HG02610 (cell line): ENCODE measurements at regions not wholly inside any gene's neighbourhood (a gene's known extent, or its start where the extent isn't known, plus 50 kb on each side); places are given as distances from the start of the nearest gene placed in this dataset.

Experiments
- ATAC-seq: cut with Tn5 transposase; IDR thresholded peaks from one replicate; pipeline ENCODE4 v1.9.1; 2021; ENCODE audit warnings: mild to moderate bottlenecking, moderate library complexity; ENCODE audit not compliant: unreplicated experiment

DNA sequence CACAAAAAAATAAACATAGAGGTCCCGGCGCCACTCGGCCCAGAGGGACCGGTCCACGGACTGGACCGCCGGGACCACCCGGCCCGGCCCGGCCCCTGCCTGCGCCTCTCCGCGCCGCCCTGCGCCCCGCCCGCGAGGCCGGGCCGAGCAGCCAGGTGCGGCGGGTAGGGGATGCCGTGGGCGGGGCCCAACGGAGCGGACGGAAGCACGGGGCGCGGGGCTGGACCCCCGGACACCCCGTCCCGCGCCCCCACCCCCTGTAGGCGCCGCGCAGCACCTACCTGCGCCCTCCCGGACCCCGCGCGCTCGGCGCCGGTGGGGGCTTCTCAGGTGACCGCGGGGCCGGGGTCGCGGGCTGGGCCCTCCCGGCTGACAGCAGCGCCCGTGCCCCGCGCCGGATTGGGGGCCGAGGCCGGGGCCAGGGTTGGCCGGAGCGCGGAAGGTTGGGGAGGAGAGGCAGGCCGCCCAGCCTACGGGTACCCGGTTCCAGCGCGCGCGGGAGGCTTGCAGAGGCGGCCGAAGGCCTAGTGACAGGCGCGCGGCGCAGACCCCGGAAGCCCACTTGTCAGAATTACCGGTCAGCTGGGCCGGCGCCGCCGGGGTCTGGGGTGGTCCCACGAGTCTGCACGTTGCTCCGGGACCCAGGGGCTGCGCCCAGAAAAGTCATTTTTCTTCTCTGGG is 351.9 kb upstream of the CAMK1G start:
- no peak for ATAC-seq

DNA sequence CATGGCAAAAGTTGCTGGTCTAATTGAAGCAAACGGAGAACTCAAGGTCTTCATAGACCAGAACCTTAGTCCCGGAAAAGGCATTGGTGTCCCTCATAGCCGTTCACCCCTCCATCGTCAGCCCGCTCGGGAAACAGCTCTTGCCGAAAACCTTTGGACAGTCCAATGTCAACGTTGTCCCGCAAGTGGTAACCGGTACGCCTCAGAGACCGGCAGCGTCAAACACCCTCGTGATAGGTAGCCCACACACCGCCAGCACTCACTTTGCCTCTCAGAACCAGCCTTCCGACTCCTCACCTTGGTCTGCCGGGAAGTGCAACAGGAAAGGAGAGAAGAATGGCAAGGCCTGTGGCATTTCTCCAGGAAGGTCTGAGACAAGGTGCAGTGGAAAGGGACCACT is 351.3 kb upstream of the CAMK1G start:
- ATAC-seq: no peak

DNA sequence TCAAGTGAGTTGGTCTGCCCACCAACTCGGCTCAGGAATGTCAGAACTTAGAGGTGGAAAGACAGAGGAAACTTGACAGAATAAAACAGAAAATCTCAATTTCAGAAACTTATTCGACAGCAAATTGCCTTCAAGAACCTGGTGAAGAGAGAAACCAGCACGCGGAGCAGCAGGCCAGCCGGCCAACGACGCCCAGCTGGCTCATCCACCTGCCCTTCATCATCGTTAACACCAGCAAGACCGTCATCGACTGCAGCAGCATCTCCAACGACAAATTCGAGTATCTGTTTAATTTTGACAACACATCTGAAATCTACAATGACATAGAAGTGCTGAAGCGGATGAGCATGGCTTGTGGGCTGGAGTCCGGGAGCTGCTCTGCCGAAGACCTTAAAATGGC is 350.8 kb upstream of the CAMK1G start:
- no peak for ATAC-seq

DNA sequence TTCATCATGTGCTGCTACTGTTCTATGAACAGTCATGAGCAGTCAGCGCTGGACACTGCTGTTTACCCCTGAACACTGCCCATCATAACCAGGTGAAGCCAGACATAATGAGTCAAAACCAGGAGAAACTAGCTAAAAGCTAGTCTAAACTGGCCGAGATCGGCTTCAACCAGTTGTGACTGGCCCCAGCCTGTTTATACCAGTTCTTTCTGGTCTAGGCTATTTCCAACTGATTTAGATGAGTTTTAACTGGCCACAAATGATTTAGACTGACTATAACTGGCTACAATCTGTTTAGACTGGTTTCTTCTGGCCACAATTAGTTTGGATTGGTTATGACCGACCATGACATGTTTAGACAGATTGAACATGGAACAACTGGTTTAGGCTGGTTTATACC is 348.3 kb upstream of the CAMK1G start:
- no peak for ATAC-seq

DNA sequence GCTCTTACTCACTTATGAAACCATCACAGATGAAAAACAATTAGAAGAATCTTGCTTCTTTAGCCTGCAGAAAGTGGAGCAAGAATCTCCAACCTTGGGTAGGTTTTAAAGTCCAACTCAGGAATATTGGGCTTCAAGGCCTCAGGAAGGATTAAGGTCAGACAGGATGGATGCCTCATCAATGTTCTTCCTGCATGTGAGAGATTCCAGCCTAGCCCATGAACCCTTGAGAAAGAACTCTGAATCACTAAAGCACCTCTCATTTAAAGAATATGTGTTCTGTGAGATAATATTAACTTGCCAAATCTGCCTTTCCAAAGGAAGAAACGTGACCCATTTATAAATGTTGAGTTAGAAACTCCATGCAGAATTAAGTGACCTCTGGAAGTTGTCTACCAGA is 345.2 kb upstream of the CAMK1G start:
- no peak for ATAC-seq

DNA sequence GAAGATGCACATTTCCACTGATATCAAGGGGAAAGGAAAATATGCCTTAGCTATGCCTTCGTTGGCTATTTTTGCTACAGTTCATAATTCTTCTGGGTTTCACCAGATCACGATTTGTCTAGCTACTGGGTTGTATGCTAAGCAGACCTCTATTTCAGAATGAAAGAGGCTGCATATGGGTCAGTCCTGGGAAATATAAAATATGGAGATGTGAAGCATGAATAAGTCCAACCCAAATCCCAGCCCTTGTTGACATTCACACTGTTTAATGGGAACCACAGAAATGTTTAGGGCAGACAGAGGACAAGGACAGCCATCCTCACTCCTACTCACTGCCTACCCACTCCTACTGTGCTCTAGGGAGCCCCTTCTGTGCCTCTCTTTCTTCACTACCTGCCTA is 343.2 kb upstream of the CAMK1G start:
- no peak for ATAC-seq

DNA sequence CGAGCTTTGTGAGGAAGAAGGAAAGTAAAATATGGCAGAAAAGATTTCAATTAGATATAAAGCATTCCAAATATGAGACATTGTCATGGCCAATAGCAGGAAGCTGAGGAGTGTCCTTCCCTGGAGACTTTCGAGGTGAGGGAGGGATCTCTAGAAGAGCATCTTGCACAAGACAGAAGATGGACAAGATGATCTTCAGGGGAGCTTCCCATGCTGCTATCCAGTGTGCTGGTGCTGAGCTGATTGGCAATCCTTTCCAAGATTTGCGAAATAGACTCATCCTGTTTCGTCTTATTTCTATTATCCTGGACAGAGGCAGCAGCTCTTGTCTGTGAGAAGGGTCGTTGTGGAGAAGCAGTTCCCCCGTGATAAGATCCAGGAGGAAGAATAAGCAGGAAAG is 342.0 kb upstream of the CAMK1G start:
- no peak for ATAC-seq

DNA sequence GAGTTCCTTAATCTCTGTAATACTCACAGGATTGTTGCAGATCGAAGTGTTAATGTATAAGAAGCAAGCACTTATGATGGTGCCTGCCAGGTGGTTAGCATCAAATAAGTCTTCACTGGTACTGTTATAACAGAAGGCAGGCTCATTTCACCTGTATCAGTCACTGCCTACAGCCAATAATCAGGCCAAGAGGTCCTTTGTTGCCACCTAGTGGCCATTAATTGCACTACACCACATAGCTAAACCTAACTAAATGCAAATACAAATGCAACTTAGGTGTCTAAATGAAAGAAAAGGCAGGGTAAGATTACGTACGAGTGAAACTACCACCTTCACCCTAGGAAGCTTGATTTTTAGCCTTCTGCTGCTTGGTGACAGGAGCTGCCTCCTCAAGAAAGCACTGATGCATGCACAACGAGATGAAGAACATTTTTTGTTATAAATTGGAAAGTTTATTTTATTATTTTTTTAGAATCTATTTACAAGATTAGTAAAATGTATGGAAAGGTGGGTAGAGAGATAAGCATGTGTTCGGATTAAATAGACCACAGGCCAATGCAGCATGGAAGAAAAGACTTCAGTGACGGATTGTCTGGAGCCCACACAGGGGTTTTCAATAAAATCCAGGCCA is 334.8 kb upstream of the CAMK1G start:
- peak; percentile 76 for ATAC-seq

DNA sequence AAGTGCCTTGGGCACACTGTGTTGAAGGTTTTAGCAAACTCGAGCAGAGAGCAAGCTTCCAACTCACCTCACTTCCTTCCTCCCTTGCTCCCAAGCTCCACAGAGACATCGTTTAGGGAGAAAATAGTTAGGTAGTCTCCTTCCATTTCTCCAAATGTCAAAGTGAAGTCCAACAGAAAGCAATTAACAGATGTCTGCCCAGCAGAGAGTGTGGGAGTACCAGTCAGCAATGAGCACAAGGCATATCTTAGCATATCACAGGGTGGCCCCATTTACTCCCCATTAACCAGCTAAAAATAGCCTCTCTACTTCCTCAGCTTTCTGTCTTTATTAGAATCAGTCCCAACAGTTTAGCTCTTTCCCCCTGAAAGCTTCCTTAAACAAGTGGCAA is 334.2 kb upstream of the CAMK1G start:
- ATAC-seq: no peak

DNA sequence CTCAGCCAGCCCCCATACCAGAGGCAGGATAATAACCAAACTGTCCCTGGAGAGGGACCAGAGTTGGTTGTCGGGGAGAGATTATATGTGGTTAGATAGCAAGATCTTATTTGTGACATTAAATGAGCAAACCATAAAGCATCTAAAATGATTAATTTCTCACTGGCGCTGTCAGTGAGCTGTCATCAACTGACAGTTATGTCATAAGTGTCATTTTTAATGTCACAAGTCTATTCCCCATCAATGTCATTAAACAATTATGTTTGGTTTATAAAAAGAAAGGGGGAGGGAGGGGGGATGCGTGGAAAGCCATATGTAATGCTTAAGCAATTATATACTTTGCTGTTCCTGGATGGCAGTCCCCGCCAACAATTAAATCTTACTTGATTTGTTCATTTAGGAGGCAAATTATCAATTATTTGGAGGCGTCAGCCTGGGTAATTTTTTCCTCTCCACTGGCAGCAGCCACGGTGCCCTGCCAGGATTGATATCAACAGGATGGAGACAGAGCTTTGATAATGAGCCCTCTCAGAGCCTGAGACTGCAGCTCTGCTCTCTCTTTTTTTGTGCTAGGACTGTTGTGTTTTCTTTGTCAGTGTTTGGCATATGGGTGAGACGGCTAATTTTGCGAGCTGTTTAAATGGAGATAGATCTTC is 333.6 kb upstream of the CAMK1G start:
- ATAC-seq: no peak

DNA sequence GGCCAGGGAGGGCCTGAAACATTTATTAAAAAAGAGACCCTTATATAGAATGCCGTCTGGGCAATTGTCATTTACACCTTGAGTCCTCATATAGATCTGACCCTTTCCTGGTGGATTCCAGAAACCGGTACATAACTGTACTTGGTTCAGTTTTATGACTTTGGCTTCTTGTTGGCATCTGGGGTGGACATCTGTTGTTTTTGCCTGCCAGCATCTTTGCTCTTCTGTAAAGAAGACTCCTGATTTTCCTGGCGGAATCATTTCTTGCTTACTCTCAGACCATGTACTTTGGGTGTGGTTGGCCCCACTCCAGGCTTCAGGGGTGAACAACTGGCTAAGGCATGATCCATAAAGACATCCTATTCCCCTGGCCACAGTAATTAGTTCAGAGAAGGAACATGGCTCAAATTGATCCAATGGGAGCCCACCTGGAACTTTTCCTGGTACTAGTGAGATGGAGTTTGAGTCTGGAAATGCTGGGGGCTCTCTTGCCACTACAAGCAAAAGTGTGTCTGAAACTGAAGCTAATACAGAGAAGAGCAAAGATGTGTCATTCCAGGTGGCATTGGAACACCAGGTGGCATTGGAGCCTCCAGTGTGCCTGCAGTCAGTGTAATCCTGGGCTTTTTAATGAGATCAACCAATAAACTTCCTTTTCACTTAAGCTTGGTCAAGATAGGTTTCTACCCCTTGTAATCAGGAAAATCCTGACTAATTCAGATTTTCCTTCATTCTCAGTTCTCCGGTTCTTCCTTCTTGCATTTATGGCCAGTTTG is 332.5 kb upstream of the CAMK1G start:
- no peak for ATAC-seq

DNA sequence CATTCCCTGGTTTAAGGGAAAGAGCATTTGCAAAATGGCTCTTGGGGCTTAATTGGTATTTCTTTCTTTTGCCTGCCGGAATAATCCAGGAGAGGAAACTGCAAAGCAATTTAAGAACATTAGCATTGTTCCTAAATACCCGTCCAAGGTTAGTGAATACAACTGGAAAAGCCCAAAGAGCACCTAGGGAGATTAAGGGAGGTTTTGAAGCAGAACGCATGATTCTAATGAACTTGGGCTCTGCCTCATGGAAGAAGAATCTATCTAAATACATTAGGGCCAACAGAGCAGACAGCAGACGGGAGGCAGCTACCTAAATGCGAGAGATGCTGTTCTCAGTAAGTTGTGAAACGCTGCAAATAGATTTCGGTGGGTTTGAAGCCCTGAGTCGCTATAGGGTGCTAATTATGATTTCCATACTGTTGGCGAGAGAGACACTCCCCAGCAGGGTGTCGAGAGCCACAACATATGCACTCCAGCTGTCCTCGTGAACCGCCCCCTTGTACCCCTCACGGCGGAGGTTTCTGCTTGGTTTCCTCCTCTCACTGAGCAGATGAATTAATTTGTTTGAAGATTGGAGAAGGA is 326.7 kb upstream of the CAMK1G start:
- ATAC-seq: no peak

DNA sequence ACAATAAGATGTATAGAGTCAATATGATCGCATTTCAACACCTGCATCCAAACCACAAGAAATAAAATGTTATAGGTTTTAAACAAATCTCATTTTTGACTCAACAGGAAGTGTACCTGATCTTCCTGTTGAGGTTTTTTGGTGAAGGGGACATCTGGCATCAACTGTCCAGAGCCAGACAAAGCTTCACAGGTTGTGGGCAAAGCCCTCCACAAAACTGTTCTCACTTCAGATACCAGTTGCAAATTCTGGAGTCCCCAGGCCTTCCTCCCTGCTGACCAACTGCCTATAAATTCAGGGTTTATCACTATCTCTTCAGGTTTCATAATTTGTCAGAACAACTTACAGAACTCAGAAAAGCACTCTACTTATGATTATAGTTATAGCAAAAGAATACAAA is 326.1 kb upstream of the CAMK1G start:
- ATAC-seq: no peak

DNA sequence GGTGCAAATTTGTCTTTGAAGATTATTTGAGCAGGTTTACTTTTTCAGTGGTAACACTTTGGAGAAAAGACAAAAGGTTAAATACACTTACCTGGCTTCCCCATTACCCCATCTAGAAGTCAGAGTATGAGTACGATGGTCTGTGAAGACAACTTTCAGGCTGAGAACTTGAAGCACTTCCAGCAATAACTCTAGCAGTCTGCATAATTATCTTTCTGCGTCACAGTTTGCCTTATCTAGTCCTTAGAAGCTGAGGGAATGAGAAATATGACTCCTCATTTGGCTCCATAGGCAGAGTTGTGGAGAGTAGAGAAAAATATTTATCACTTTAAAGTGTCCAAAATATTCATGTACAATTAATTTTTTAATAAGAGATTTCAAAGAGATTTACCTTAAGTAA is 323.4 kb upstream of the CAMK1G start:
- no peak for ATAC-seq

DNA sequence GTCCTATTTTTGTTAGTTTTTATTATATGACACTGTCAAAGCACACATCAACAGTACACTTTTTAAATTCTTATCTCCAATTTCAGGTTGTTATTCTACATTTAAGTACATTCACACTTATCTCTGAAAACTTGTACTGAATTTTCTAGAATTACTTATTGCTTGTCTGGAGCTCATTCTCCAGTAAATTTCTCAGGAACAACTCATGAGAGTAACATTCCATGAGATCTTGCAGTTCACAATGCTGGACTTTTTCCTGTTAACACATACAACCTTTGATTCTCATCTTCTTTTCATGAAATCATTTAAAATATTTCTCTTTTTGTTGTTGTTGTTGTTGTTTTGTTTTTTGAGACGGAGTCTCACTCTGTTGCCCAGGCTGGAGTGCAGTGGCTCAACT is 320.9 kb upstream of the CAMK1G start:
- no peak for ATAC-seq

DNA sequence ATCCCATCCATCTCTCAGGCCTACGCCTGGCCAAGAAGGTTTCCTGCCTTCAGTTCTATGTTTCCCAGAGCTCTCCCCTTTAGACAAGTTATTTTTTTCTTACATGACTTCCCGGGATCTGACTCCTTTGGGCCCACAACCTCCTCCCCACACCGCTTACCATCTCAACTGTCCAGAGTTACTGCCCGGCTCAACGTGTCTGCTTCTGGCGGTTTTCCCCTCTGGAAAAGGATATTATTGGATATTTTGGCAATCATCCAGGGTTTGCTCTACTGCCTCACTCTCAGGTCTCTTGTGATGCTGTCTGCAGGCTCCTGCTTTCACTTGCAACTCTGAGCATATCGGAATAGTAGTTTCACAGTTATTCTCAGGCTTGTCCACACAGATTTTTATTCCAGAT is 318.2 kb upstream of the CAMK1G start:
- ATAC-seq: no peak

DNA sequence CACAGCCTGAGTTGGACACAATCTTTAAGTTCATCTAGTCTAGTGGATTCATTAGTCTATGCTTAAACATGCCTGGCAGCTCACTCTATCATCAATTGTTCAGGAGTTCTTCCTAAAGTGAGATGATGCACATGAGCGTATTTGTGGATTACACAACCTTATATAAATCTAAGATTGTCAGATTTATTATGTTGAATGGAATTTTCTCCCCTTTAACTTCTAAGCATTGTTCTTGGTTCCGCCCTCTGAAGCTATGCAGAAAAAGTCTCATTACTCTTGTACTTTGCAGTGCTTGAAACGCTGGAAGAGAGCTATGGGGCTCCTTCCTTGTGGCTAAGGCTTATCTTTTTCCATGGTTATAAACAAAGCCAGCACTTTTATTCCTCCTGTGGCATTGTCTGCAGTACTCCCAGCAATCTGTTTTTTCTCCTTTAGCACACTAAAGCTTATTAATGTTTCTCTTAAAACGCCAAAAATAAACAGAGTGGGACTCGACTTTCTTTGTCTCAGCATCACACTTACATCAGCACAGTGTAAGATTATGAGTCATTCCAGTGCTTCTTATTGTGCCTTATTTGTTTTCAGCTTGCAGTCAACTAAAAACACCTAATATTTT is 316.8 kb upstream of the CAMK1G start:
- ATAC-seq: no peak

DNA sequence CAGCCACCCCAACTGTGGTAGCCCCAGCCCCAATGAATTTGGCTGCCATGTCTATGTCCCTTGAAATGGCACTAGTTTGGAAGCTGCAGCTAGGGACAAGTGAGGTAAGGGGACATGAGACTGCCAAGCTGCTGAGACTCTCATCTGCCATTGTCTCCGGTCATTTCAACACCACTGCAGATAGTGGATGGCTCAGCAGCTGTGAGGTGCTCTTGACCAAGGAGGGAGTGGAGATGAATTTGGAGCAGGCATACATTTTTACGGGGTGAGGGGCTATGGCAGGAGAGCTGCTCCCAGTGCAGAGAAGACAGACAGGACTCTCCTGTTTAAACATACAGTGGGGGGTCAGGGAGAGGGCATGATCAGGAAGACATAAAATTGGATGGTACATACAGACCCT is 315.5 kb upstream of the CAMK1G start:
- ATAC-seq: no peak

DNA sequence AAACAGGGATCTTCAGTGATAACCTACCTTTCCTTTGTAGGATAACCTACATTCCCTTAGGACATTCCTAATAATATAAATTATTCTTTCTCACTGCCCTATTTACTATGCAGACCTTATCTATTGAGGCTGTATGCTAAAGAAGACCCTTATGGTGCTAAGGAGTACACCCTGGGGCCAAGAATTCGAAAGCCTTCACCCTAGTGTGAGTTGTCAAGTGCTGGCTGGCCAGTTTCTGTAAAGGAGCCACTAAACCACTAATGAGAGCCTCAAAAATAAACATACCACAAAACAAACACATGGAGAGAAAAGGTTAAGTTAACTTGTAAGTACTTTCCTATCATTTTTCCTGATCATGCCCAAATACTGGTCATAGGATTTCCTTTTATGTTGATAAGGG is 315.0 kb upstream of the CAMK1G start:
- ATAC-seq: no peak

DNA sequence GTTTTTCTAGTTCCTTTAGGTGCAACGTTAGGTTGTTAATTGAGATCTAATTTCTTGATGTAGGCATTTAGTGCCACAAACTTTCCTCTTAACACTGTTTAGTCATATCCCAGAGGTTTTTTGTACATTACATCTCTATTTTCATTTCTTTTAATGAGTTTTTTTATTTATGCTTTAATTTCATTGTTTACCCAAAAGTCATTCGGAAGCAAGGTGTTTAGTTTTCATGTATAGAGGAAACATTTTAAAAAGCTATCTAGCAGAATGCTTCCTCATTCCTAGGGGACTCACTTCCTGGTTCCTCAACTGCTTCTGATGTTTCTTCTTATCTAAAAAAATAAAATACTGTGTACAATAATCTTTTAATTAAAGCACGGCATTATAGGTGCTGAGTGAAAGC is 307.2 kb upstream of the CAMK1G start:
- no peak for ATAC-seq

DNA sequence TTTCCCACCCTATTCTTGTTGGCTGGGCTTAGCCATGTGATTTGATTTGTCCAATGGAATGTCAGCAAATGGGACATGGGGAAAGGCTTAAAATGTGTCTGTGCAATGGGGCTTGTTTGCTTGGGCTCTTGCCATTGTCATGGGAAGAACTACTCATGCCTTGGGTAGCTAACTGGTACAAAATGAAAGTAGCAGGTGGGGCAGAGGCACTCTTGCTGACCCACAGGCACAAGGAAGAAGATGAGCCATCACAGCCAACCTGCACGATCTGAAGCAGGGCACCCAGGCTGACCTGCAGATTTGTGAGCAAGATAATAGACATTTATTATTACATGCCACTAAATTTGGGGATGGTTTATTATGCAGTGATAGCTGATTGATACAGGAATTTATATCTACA is 305.9 kb upstream of the CAMK1G start:
- no peak for ATAC-seq
